Psoas muscle (tissue), 7 donors: ENCODE measurements at regions not wholly inside any gene's neighbourhood (a gene's known extent, or its start where the extent isn't known, plus 50 kb on each side); places are given as distances from the start of the nearest gene placed in this dataset.

Experiments
- ATAC-seq, 4 donors: fragments of 200-7000 bp; cut with Tn5 transposase; one replicate each; pipeline ENCODE4 v1.9.1; 2020; ENCODE audit warnings: moderate library complexity in 3 of 4, mild to moderate bottlenecking in 2 of 4
- DNase-seq, 2 donors: peaks; one replicate each; pipeline ENCODE4 v3.0.0-alpha.2; 2020
- H3K27ac ChIP-seq: fragments of 200-600 bp; one replicate; pipeline ENCODE4 v1.8.0; 2022
- H3K27me3 ChIP-seq, 3 donors: fragments of 200-600 bp in 1 of 3; one replicate each; pipeline versions ENCODE4 v1.6.1 to v1.8.0; 2013 to 2022; ENCODE audit warnings: low read length in 2 of 3, mild to moderate bottlenecking in 2 of 3, moderate library complexity in 1 of 3; ENCODE audit not compliant: insufficient read depth in 3 of 3
- H3K36me3 ChIP-seq, 2 donors: fragments of 200-600 bp in 1 of 2; one replicate each; pipeline versions ENCODE4 v1.6.1 to v1.8.0; 2013 to 2022; ENCODE audit warnings: low read depth in 1 of 2, mild to moderate bottlenecking in 1 of 2, moderate library complexity in 1 of 2; ENCODE audit not compliant: insufficient read depth in 1 of 2
- H3K4me1 ChIP-seq: fragments of 200-600 bp; one replicate; pipeline ENCODE4 v1.8.0; 2022
- H3K4me3 ChIP-seq: fragments of 200-600 bp; one replicate; pipeline ENCODE4 v1.8.0; 2022; ENCODE audit warnings: mild to moderate bottlenecking
- H3K9me3 ChIP-seq: fragments of 200-600 bp; one replicate; pipeline ENCODE4 v1.8.0; 2022
- WGBS, 3 donors: extraction: QIAGEN DNeasy Blood & Tissue Kit; methylation state at CpG; one replicate each; pipeline versions ENCODE4 v1.1.6 to v1.1.7; 2013; 5-methylcytosine and 5-hydroxymethylcytosine counted together
- intact Hi-C, 2 donors: fragments of 100-400 bp; cut with DNase I; formaldehyde crosslinking; loops; one replicate each; pipeline versions ENCODE4 v1.11.0 to v1.14.2; 2022
- TF ChIP-seq, protein P1 (sequence below): fragments of 200-600 bp; IDR thresholded peaks from one replicate; pipeline ENCODE4 v1.8.0; 2022; ENCODE audit warnings: antibody characterized with exemption
- donor health status: healthy with polysubstance abuse.
- donor health status: DM: no; HTN: no; CAD: no; lungs with moderate emphysema.
- donor health status: Bipolar disorder and iron deficiency.
- donor health status: healthy.
- donor health status: DM: yes; HTN: yes; CAD: no.
- donor health status: DM: no; HTN: no; CAD: no.
- donor health status: DM: yes; HTN: yes; CAD: no.

DNA sequence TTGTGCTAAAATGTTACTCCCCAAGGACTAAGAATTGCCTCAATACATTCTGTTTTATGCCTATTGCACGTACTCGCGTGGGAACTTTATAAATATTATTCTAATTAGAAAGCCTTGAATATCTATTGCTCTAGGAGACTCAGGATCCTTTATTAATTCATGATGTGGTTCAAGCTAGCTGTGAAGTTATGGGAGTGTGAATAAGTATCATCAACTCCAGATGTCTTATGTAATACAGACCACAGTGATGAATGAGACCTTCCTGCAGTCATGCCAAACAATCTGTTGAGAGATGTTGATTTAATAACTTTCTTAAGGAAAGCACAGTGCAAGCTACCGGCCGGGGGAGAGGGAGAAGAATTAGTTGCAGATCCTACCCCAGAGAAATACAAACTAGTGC is 519.2 kb upstream of the ZP4 start:
- ATAC-seq, result no peak

DNA sequence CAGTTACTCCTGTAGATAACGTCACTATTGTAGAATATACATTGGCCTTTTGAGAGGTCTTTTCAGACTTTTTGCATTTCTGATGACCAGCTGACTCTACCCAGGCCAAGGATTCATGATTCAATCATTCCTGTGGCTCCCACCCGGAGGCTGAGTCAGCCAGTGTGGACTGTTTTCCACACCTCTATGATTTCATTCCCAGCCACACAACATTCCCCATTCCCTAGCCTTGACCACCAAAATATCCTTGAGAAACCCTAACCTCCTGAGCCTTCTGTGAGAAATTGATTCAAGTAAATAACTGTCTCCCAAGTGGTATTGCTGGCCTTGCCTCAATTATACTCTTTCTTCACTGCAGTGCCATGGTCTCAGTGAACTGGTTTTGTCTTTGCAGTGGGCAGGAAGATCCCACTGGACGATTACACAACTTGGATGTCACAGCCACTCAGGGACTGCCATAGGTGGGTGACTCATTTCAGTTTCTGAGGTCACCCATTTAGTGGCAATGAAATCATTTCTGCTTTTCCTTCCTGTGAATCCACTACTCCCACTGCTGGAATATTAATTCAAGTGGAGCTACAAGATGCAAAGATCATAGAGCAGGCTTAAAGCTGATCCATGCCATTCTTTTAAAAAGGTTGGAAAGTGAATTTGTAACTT is 518.6 kb upstream of the ZP4 start:
- H3K36me3 ChIP-seq, result no peaks in the 10 kb centered on the region
- 64 to 67% (median 67%) methylated on average over 3 of the region's 3 CpGs for WGBS, 3 donors
- intact Hi-C loops, result no loop called here
- TF ChIP-seq, protein P1, sequence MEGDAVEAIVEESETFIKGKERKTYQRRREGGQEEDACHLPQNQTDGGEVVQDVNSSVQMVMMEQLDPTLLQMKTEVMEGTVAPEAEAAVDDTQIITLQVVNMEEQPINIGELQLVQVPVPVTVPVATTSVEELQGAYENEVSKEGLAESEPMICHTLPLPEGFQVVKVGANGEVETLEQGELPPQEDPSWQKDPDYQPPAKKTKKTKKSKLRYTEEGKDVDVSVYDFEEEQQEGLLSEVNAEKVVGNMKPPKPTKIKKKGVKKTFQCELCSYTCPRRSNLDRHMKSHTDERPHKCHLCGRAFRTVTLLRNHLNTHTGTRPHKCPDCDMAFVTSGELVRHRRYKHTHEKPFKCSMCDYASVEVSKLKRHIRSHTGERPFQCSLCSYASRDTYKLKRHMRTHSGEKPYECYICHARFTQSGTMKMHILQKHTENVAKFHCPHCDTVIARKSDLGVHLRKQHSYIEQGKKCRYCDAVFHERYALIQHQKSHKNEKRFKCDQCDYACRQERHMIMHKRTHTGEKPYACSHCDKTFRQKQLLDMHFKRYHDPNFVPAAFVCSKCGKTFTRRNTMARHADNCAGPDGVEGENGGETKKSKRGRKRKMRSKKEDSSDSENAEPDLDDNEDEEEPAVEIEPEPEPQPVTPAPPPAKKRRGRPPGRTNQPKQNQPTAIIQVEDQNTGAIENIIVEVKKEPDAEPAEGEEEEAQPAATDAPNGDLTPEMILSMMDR, result no peak
- H3K27ac ChIP-seq, result no peak overlapping the region
- no peaks in the 10 kb centered on the region for H3K27me3 ChIP-seq
- DNase-seq (no peak), ATAC-seq (no peak)
- no peak overlapping the region for H3K4me3 ChIP-seq
- H3K9me3 ChIP-seq, result no peaks in the 10 kb centered on the region
- H3K4me1 ChIP-seq, result no peaks in the 10 kb centered on the region

More for the DNA sequence above, 519.2 kb upstream of the ZP4 start:
- DNase-seq, result no peak
- intact Hi-C loops, result no loop called here
- H3K27me3 ChIP-seq, result no peaks in the 10 kb centered on the region
- H3K36me3 ChIP-seq, result no peaks in the 10 kb centered on the region
- WGBS, 3 donors, result 51 to 65% (median 59%) methylated on average over 5 of the region's 5 CpGs
- H3K4me1 ChIP-seq, result no peaks in the 10 kb centered on the region
- no peaks in the 10 kb centered on the region for H3K9me3 ChIP-seq
- H3K27ac ChIP-seq, result no peak overlapping the region
- no peak overlapping the region for H3K4me3 ChIP-seq
- TF ChIP-seq, protein P1, result no peak

DNA sequence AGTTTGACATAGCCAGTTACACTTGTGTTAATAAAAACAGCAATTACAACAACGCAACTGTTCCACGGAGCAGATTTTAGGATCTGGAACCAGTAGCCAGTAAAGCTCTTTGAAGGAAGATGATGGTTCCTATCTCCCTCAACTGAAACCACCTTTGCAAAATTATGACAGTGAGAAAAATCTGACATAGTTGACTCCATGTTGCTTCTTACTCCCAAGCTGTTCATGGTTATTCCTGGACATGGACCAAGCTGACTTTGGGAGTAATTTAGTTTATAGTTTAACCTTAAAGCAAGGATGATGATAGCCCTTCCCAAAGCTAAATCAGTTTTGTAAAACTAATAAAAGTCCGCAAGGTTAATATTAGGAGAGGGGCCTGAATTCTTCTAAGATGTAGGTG is 518.0 kb upstream of the ZP4 start:
- Histone ChIP-seq H3K4me3 (no peak overlapping the region), H3K36me3 (no peaks in the 10 kb centered on the region), H3K27me3 (no peaks in the 10 kb centered on the region), H3K4me1 (no peaks in the 10 kb centered on the region), H3K9me3 (no peaks in the 10 kb centered on the region), H3K27ac (no peak overlapping the region)
- DNase-seq (no peak), ATAC-seq (no peak)
- intact Hi-C loops, result no loop called here
- TF ChIP-seq, protein P1, result no peak
- WGBS, 3 donors, result 93 to 96% (median 94%) methylated on average over 3 of the region's 3 CpGs

DNA sequence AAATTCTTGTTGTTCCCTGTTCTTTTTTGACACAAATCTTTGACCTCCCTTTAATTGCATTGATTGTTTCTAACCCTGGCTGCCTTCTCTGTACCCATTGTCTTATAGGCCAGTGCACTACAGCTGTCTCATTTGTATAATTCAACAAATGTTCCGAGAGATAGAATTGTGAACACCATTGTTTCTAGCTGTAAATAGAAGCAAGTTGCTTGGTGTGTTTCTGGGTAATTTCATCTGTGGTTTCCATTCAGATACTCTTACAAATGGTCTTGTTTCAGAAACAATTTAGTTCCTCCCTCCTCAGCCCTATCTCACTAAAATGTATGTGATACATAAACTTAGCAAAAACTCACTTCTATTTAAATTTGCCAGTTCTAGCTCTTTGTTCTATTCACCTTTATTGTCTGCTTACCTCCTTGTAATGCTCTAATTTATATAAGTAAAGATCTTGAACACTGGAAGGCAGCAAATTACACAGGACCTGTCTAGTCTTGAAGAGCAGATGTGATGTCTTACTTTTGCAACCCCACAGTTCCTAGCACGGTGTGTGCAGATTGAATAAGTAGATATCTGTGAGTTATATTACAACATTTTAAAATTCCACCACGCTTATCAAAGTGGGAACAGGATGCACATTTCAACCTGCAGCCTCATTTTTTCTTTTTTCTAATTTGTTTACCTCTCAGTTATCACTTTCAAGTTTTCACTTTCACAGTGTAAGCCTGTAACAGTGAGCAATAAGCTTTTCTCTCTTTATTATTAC is 515.6 kb upstream of the ZP4 start:
- DNase-seq (no peak), ATAC-seq (no peak)
- TF ChIP-seq, protein P1, result no peak
- Histone ChIP-seq H3K27me3 (no peaks in the 10 kb centered on the region), H3K4me1 (no peaks in the 10 kb centered on the region), H3K27ac (no peak overlapping the region), H3K4me3 (no peak overlapping the region), H3K9me3 (no peaks in the 10 kb centered on the region), H3K36me3 (no peaks in the 10 kb centered on the region)
- WGBS, 3 donors, result 66 to 80% (median 68%) methylated on average over 3 of the region's 3 CpGs
- intact Hi-C loops, result no loop called here
